Tibial nerve (tissue), 4 donors: ENCODE measurements at regions not wholly inside any gene's neighbourhood (a gene's known extent, or its start where the extent isn't known, plus 50 kb on each side); places are given as distances from the start of the nearest gene placed in this dataset.

Experiments used
- DNase-seq, 2 donors: peaks; one replicate each; pipeline ENCODE4 v3.0.0-alpha.2; 2019; ENCODE audit warnings: low spot score in 2 of 2
- H3K27ac ChIP-seq, 4 donors: fragments of 200-600 bp; sonication (generic) in 3 of 4; one replicate each; pipeline ENCODE4 v1.5.1; 2017 to 2019; ENCODE audit warnings: mild to moderate bottlenecking in 1 of 4
- H3K27me3 ChIP-seq, 2 donors: fragments of 200-600 bp; sonication (generic) in 1 of 2; one replicate each; pipeline versions ENCODE4 v1.5.1 to v1.6.0; 2017 to 2019
- H3K36me3 ChIP-seq, 3 donors: fragments of 200-600 bp; sonication (generic); one replicate each; pipeline ENCODE4 v1.5.1; 2018 to 2019
- H3K4me1 ChIP-seq, 4 donors: fragments of 200-600 bp; sonication (generic) in 3 of 4; one replicate each; pipeline ENCODE4 v1.5.1; 2017 to 2019
- H3K4me3 ChIP-seq, 4 donors: fragments of 200-600 bp; sonication (generic) in 3 of 4; one replicate each; pipeline ENCODE4 v1.5.1; 2017 to 2019; ENCODE audit warnings: mild to moderate bottlenecking in 1 of 4, moderate library complexity in 1 of 4
- H3K9me3 ChIP-seq, 4 donors: fragments of 200-600 bp; sonication (generic) in 3 of 4; one replicate each; pipeline ENCODE4 v1.5.1; 2017 to 2019
- CTCF ChIP-seq, 5 experiments: fragments of 200-600 bp in 3 of 5; fragments of 450-650 bp in 2 of 5; sonication (generic) in 3 of 5; IDR thresholded peaks; one replicate each; pipeline ENCODE4 v1.5.1; 2016 to 2019; ENCODE audit warnings: antibody characterized with exemption in 5 of 5, mild to moderate bottlenecking in 3 of 5, moderate library complexity in 2 of 5
- EP300 ChIP-seq, 2 donors: sonication (generic); formaldehyde crosslinking; IDR thresholded peaks; one replicate each; pipeline ENCODE4 v1.6.1; 2017; ENCODE audit warnings: antibody characterized with exemption in 2 of 2, mild to moderate bottlenecking in 1 of 2
- POLR2A ChIP-seq, 2 donors: fragments of 450-650 bp; IDR thresholded peaks; one replicate each; pipeline ENCODE4 v1.6.1; 2017; ENCODE audit warnings: antibody characterized with exemption in 2 of 2, mild to moderate bottlenecking in 2 of 2, moderate library complexity in 2 of 2
- WGBS, 2 donors: methylation state at CpG; one replicate each; pipeline ENCODE4 v1.1.5; 2018; 5-methylcytosine and 5-hydroxymethylcytosine counted together

DNA sequence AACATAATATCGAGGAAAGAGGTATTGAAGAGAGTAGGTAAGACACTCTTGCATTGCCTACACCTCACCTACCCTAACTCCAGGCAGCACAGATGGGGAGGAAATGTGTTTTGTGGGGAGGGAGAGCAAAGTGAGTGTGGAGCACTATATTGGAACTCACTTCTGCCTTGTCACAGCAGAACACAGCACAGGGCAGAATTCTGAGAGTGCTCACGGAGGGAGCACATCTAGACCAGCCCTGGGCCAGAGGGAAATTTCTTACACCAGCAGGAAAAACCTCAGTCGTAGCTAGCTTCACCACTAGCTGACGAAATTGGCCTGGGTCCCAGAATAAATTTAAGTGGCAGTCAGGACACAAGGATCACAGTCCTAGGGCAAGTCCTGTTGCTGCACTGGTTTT is 517.3 kb downstream of the TMA16 start:
- H3K27me3 ChIP-seq: no peaks in the 10 kb centered on the region
- no peak overlapping the region for H3K4me3 ChIP-seq
- no peak for DNase-seq
- 58 to 70% methylated on average over 4 of the region's 4 CpGs for WGBS, 2 donors
- H3K9me3 ChIP-seq: peaks cover 0 to 13% (median 3%) of the 10 kb centered on the region in 4 donors
- no peaks in the 10 kb centered on the region for H3K36me3 ChIP-seq
- no peak for TF ChIP-seq CTCF (IDR thresholded peaks at IDR 0.05)
- TF ChIP-seq EP300 (IDR thresholded peaks at IDR 0.05): no peak
- no peak for TF ChIP-seq POLR2A (IDR thresholded peaks at IDR 0.05)
- no peak overlapping the region for H3K27ac ChIP-seq
- no peaks in the 10 kb centered on the region for H3K4me1 ChIP-seq

DNA sequence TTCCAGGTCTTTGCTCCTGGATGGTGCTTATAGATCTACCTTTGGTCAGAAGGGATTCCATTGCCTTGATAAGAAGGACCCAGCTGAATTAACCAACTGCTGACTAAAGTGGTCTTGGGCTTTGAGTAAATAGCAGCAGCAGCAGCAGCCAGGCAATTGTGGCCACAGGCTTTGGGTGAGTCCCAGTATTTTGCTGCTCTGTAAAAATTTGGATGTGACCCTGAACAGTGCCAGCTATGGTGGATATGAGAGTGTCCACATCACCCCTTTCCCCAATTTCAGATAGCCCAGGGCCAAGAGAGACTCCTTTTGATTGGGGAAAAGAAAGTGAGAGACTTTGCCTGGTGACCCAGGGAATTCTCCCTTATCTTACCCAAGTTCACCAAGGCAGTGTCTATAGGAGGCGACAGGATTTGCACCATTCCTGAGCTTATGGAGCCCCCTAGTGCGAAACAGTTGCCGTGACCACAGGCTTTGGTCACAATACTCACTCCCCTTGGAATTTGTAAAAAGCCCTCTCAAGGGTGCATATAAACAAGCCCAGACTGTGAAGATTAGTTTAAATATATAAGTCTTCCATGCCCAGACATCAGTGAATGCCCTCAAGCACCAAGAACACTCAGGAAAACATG is 518.0 kb downstream of the TMA16 start:
- WGBS, 2 donors: 9 to 21% methylated on average over 3 of the region's 3 CpGs
- Histone ChIP-seq H3K36me3 (no peaks in the 10 kb centered on the region), H3K4me3 (no peak overlapping the region), H3K27ac (no peak overlapping the region), H3K9me3 (peaks cover 0 to 13% (median 3%) of the 10 kb centered on the region in 4 donors), H3K4me1 (no peaks in the 10 kb centered on the region), H3K27me3 (no peaks in the 10 kb centered on the region)
- TF ChIP-seq CTCF (IDR thresholded peaks at IDR 0.05) (no peak), EP300 (IDR thresholded peaks at IDR 0.05) (no peak), POLR2A (IDR thresholded peaks at IDR 0.05) (no peak)
- no peak for DNase-seq

DNA sequence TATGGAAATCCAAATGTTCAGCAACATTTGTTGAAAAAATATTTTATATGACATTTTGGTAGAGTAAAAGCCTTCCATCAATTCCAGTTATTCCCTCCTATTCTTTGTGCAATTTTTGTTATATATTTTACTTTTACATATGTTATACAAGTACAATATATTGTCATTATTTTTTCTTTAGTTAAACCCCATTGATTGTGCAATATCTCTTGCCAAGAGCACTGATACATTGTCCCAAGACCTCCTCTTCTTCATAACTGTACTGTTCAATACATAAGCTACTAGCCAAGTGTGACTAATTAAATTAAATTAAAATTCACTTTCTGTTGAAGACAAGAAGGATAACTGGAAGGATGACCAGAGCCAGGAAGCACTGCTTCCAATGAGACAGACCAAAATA is 527.5 kb downstream of the TMA16 start:
- Histone ChIP-seq H3K4me1 (no peaks in the 10 kb centered on the region), H3K4me3 (no peak overlapping the region)

DNA sequence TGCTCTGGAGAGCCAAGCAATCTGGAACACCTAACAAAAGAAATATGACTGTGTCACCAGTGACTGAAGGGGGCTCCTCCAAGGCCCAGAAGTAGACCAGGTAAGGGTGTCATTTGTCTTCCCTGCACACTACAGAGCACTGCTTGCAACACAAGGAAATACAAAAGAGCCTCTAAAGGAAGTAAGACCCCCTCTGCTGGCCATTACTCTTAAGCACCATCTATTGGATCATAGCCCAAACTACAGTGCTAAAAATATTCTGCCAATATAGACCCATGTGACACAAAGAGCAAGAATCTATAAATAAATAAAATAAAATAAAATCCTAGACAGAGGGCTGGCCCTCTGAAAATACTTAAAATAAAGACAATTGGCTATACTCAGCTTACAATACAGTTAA is 528.7 kb downstream of the TMA16 start:
- no peak for DNase-seq
- Histone ChIP-seq H3K4me3 (no peak overlapping the region), H3K4me1 (no peaks in the 10 kb centered on the region), H3K27me3 (no peaks in the 10 kb centered on the region), H3K9me3 (peaks cover 0 to 29% (median 2%) of the 10 kb centered on the region in 4 donors), H3K36me3 (no peaks in the 10 kb centered on the region), H3K27ac (no peak overlapping the region)
- TF ChIP-seq POLR2A (IDR thresholded peaks at IDR 0.05): no peak
- no peak for TF ChIP-seq CTCF (IDR thresholded peaks at IDR 0.05)
- TF ChIP-seq EP300 (IDR thresholded peaks at IDR 0.05): no peak

More for the DNA sequence above, 527.5 kb downstream of the TMA16 start:
- no peak for TF ChIP-seq EP300 (IDR thresholded peaks at IDR 0.05)
- no peak for TF ChIP-seq CTCF (IDR thresholded peaks at IDR 0.05)
- TF ChIP-seq POLR2A (IDR thresholded peaks at IDR 0.05): no peak
- Histone ChIP-seq H3K27ac (no peak overlapping the region), H3K27me3 (no peaks in the 10 kb centered on the region), H3K9me3 (peaks cover 0 to 29% (median 2%) of the 10 kb centered on the region in 4 donors), H3K36me3 (no peaks in the 10 kb centered on the region)
- no peak for DNase-seq

GRCh38 chr4:164027805-164028204 is 533.3 kb downstream of the TMA16 start:
- TF ChIP-seq CTCF (IDR thresholded peaks at IDR 0.05): no peak
- TF ChIP-seq POLR2A (IDR thresholded peaks at IDR 0.05): no peak
- TF ChIP-seq EP300 (IDR thresholded peaks at IDR 0.05): no peak
- no peak overlapping the region for H3K27ac ChIP-seq
- DNase-seq: no peak
- no peaks in the 10 kb centered on the region for H3K36me3 ChIP-seq
- peaks cover 0 to 39% (median 2%) of the 10 kb centered on the region in 4 donors for H3K9me3 ChIP-seq
- no peak overlapping the region for H3K4me3 ChIP-seq
- no peaks in the 10 kb centered on the region for H3K4me1 ChIP-seq
- 58 to 69% methylated on average over 1 of the region's 1 CpG for WGBS, 2 donors
- H3K27me3 ChIP-seq: no peaks in the 10 kb centered on the region
